Hematopoietic multipotent progenitor cell treated with erythropoietin and hydrocortisone succinate and interleukin-3 and kit ligand, for 6 days (in vitro differentiated cells): ENCODE measurements at regions not wholly inside any gene's neighbourhood (a gene's known extent, or its start where the extent isn't known, plus 50 kb on each side); places are given as distances from the start of the nearest gene placed in this dataset.

Source experiments
- DNase-seq: peaks from one replicate; pipeline ENCODE4 v3.0.0-alpha.2; 2015

- DNase-seq, result no peak
These were observed 145.8 kb downstream of the ACTL7B start for GRCh38 chr9:108709997-108710396.

DNA sequence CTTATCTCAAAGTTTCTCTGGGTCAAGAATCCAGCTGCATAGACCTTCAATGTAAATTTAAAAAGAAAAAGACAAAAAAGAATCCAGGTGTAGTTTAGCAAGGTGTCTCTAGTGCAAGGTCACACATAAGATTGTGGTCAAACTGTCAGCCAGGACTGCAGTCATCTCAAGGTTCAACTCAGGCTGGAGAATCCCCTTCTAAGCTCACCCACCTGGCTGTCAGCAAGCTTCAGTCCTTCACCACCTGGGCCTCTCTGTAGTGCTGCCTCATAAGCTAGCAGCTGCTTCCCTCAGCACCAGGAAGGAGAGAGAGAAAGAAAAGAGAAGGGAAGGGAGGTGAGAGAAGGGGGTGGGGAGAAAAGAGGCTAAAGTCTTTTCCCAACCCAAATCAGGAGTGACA lies 146.7 kb downstream of the ACTL7B start:
- no peak for DNase-seq

- no peak for DNase-seq
These were observed 147.3 kb downstream of the ACTL7B start for GRCh38 chr9:108708448-108708847.

DNA sequence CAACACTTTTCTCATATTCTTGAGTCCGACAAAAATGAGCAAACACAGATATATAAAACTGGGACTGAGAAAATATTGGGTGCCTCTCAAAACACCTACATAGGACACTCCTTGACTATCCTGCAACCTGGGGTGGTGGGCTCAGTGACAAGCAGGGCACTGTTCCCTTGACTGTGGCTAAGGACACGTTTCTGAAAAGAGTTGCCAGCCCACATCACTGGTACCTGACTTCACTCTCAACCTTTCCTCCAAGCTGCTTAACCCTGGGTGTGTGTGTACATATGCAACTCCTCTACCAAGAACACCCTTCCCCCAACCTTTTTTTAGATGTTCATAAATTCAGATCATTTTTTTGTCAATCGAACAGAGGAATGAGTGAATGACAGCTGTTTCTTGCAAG lies 148.7 kb downstream of the ACTL7B start:
- no peak for DNase-seq

DNA sequence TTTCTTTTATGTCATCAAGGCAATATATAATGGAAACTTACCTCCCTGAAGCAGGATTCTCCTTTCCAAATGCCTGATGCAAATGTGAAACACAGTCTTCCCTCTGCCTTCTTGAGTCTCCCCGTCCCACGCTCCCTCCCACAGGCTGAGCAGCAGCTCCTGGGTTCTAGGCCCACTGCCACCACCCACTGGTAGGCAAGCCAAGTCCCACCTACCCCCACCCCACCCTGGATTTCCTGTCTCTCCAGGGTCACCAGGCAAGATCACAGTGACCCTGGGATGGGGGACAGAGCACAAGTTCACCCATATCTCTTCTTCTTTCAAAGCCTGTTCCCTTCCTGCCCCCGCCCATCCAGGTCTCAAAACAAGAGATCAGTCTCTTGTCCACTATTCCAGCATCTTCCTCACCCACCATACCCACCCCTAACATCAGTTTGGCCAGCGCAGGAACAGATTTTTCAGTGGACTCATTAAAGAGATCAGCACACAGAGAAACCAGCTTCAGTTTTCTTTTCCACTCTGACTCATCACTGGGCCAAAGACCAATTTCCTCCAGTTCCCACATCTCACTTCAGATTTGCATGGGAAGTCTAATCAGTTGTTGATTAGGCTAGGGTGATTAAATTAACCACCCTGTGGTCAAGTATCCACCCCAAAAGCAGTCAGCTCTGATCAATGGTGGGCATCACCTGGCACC lies 151.5 kb downstream of the ACTL7B start:
- DNase-seq, result no peak

GRCh38 chr9:108703429-108703828 lies 152.4 kb downstream of the ACTL7B start:
- no peak for DNase-seq

- no peak for DNase-seq
These were observed 153.1 kb downstream of the ACTL7B start for GRCh38 chr9:108702681-108703080.

DNA sequence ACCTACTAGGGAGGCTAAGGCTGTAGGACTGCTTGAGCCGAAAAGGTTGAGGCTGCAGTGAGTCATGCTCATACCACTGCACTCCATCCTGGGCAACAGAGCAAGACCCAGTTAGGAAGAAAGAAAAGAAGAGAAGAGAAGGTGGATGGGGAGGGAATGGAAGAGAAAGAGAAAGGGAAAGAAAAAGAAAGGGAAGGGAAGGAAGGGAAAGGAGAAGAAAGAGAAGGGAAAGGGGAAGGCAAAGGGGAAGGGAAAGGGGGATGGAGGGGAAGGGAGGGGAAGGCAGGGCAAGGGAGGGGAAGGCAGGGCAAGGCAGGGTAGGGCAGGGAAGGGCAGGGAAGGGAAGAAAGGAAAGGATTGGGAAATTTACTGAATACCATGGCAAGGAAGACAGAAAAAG lies 157.0 kb downstream of the ACTL7B start:
- DNase-seq, result no peak

GRCh38 chr9:108698231-108698630 lies 157.6 kb downstream of the ACTL7B start:
- no peak for DNase-seq

- no peak for DNase-seq
These were observed 159.6 kb downstream of the ACTL7B start for GRCh38 chr9:108696156-108696555.

DNA sequence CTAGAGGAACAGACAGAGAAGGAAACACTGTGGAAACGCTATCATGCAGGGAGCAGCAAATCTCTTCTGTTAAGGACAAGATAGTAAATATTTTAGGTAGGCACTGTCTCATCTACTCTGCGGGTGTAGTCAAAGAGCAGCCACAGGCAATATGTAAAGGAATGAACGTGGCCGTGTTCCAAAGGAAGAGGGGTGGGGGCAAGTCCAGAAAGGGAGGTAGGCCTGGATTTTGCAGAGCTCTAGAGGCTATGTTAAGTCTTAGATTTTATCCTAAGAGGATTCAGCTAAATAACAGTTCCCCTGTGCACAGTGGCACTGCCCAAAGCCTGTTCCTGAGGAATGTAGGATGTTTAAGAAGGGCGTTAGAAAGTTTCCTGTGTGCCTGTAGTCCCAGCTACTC lies 161.6 kb downstream of the ACTL7B start:
- no peak for DNase-seq

GRCh38 chr9:108691614-108692013 lies 164.2 kb downstream of the ACTL7B start:
- no peak for DNase-seq

DNA sequence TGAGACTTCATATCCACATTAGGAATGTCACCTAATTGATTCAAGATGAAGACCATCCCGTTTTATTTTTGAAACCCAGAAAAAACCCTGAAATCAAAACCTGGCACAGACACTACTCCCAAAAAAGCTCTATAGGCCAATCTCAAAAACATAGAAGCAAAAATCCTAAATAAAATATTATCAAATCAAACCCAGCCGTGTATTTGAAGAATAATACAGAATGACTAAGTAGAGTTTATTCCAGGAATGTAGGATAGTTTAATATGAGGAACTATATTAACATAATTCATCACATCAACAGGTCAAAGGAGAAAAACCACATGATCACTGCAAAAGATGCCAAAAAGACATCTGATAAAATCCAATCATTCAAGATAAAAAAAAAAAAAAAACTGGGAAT lies 167.1 kb downstream of the ACTL7B start:
- no peak for DNase-seq

- no peak for DNase-seq
These were observed 167.7 kb downstream of the ACTL7B start for GRCh38 chr9:108688051-108688450.

GRCh38 chr9:108687006-108687987 lies 168.5 kb downstream of the ACTL7B start:
- DNase-seq, result no peak

DNA sequence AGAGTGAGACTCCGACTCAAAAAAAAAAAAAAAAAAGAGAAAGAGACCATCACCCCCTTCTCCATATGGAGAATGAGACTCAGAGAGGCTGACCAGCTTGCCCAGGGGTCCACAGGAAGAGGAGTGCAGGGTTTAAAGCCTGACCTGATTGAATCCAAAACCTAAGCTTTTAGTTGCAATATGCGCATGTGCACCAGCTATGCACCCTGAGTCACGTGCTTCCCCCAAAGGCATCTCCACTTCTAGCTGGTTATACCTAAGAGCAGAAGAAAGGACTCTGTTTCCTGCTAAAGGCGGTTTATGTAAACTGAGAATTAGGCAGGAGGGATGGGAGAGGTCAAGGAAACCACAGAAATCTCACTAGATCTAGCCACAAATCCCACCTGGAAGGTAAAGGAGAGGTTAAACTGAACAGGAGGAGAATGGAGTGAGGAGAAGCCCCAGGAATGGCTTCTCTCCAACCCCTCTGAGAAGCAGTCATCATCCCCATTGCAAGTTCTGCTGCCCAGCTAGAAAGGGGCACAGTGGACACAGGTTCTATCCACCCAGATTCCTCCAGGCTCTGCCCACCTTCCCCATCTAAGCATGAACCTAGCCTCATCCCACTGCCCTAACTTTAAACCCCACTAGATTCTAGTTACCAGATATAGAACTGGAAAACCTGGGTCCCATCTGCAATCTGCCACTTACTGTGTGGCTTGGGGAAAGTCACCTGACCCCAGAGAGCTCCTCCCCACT lies 171.3 kb downstream of the ACTL7B start:
- DNase-seq, result no peak

GRCh38 chr9:108683245-108683644 lies 172.5 kb downstream of the ACTL7B start:
- DNase-seq, result no peak

DNA sequence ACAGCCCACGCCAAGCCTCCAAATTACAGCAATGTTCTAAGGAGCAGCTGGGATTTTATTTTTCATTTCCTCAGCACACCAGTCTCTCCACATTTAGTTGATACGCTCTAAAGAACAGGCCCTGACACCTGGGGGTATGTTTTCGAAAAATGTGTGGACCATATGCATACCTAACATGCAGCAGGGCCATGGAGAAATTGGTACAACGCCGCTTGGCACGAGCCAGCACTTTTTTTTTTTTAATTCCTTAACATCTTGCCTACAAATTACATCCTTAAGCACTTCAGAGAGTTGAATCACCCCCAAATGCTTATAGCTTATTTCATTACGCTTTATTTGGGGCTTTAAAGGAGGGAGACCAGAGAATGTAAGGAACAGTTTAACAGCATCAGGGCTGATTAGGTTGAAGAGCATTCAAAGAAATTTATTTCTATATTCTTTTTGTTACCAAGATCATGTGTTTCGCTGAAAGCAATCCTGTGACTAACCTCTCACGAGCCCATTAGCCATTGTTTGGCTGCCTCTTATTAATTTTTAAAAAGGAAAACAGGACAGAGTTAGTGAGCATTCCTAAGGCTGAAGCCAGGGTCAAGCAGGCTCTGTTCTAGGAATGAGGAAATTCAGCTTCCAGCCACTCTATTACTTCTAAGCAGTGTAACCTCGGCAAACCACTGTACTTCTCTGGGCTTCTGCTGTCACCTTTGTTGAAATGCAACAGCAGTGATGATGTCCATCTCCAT lies 173.8 kb downstream of the ACTL7B start:
- no peak for DNase-seq

- DNase-seq, result no peak
These were observed 174.8 kb downstream of the ACTL7B start for GRCh38 chr9:108680946-108681345.

- no peak for DNase-seq
These were observed 178.0 kb downstream of the ACTL7B start for GRCh38 chr9:108677776-108678175.

DNA sequence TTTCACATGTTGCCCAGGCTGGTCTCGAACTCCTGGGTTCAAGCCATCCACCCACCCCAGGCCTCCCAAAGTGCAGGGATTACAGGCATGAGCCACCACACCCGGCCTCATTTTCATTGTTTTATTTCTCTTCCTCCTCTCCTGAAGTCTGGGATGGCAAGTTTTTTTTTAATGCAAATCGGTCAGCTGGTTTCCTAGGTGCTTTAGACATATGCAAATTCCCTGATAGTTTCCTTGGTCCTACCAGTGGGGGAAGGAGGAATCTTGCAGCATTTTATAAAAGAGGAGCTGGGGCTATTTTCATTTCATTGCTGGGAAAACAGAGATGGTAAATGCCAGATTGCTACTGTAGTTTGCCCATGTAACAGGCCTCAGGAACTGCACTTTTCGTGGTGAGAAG lies 179.4 kb downstream of the ACTL7B start:
- no peak for DNase-seq

DNA sequence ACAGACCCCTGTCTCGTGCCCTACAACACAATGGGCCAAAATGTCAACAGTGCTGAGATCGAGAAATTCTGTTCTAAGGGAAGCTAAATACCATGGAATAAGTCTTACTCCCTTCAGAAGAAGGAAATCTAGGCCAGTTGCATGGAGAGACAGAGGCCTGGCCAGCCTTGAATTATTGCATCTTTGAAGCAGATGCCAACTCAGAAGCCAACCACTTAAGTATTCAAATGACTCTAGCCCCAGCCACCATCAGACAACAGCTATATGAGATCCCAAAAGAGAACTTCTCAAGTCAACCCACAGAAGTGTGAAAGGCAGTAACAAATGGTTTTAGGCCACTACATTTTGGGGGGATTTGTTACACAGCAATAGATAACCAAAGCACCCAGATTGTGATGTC lies 180.1 kb downstream of the ACTL7B start:
- no peak for DNase-seq
